GM21360 (cell line): ENCODE measurements at regions not wholly inside any gene's neighbourhood (a gene's known extent, or its start where the extent isn't known, plus 50 kb on each side); places are given as distances from the start of the nearest gene placed in this dataset.

Experiments
- ATAC-seq: cut with Tn5 transposase; IDR thresholded peaks from one replicate; pipeline ENCODE4 v1.9.1; 2021; ENCODE audit warnings: mild to moderate bottlenecking, moderate library complexity; ENCODE audit not compliant: unreplicated experiment

- ATAC-seq = no peak
These were observed 123.9 kb upstream of the LHX1 start for GRCh38 chr17:36813357-36813756.

- no peak for ATAC-seq
These were observed 123.2 kb upstream of the LHX1 start for GRCh38 chr17:36813957-36814563.

GRCh38 chr17:36814958-36815357, 122.3 kb upstream of the LHX1 start:
- ATAC-seq = no peak

DNA sequence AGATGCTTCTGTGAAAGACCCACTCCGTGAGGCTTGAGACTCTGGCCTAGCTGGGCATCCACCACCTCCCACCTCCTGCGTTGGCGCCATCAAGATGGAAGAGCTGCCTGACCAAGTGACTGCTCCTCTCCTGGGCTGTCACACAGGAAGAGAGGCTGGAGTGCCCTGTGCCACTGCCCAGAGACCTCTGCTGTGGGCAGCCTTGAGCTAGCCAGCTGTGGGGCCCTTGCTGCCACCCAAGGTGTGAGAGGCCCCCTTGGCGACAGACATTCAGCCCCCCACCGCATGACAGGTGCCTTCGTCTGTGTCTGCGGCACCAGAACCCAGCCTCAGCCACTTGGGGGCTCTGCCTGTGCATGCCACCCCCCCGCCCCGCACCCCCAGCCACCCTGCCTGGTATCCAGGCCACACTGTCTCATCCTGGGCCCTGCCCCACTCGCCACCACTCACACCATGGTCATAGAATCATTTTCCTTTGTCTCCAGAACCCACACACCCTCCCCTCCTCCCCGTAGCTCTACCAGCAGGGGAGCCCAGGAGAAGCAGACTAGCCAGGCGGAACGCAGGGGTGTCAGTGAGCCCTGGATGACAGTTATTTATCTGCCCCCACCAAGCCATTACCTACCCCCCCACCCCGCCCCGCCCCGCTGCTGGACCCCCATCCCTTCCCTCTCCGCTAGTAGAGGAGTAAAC, 120.9 kb upstream of the LHX1 start:
- no peak for ATAC-seq

DNA sequence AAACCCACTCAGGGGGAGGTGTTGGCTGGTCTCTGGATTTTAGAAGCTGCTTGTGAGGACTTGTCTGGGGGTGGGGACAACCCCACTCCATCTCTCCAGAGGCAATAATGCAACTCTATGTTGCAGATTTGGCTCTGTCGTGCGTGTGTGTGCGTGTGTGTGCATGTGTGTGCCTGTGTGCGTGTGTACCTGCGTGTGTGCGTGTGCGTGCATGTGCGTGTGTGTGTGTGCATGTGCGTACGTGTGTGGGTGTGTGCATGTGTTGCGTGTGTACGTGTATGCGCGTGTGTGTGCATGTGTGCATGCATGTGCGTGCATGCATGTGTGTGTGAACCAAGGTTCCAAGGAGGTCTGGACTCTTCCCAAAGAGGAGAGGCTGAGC, 120.4 kb upstream of the LHX1 start:
- ATAC-seq = no peak

GRCh38 chr17:36817483-36818048, 119.7 kb upstream of the LHX1 start:
- ATAC-seq = no peak

GRCh38 chr17:36818134-36818825, 119.0 kb upstream of the LHX1 start:
- no peak for ATAC-seq

DNA sequence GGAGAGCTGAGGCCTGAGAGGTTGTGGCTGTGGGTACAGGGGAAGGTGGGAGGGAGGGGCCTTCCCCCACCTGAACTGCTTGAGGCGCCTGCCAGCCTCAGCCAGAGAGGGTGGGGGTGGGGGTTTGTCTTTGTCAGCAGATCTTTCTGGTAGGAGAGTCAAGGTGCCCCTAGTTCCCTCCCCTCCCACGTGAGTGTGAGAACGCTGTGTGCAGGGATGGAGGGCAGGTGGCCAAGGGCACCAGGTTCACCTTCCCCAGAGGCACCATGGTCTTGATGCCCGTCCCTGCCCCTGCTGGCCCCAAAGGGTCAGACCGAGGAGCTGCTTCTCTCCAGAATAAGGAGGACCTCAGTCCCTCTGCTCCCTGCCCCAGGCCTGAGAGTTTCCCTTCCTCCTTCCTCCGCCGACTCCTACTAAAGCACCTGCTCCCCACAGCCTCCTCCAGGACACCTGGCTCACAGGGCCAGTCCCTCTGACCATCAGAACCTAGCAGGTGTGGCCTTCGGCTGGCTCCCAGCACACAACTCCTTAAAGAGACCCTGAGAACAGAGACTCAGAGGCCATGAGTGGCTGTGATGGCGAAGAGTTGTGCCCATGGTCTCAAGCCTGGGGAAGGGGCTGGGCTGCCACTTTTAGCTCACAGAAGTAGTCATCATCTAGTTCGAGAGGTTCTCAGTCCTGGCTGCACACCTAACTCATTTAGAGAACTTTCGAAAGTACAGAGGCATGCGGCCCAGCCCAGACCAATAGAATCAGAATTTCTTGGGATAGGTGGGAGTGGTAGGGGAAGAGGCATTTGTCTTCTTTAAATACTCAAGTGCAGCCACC, 113.2 kb upstream of the LHX1 start:
- no peak for ATAC-seq

DNA sequence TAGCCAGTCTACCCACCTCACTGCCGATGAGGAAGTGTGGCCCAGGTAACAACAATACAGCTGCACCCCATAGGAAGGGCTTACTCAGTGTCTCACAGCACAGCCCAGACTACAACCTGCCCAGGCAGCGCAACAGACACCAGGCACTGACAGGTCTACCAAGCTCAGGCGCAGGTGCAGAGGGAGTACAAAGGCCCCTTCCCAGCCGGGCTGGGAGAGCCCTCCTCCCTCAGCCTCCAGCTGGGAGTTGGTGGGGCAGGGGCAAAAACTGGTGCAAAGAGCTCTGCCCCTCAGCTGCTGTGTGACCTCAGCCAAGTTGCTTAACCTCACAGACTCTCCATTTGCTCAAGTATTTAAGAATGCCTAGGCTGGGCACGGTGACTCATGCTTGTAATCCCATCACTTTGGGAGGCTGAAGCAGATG, 112.6 kb upstream of the LHX1 start:
- no peak for ATAC-seq

- ATAC-seq = no peak
These were observed 112.2 kb upstream of the LHX1 start for GRCh38 chr17:36825113-36825512.

GRCh38 chr17:36825521-36825920, 111.8 kb upstream of the LHX1 start:
- ATAC-seq = no peak

GRCh38 chr17:36825951-36826350, 111.3 kb upstream of the LHX1 start:
- no peak for ATAC-seq

DNA sequence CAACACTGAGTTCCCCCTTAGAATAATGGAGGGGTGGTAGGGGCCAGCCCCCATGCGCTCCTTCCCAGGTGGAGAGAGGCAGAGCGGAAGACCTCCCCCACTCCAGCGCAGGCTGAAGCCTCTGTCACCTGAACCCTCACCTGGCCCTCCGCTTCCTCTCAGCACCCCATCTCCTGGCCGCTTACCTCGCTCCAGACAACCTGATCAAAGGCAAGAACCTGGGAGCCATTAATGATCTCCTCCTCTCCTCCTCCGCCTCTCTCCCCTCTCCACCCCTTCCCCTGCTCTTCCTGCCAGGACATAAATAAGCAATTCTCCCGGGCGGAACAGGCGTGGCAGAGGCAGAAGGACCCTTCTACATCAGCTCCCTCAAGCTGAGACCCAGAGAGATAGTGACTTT, 110.2 kb upstream of the LHX1 start:
- ATAC-seq = no peak

- ATAC-seq = no peak
These were observed 107.6 kb upstream of the LHX1 start for GRCh38 chr17:36829676-36830075.

DNA sequence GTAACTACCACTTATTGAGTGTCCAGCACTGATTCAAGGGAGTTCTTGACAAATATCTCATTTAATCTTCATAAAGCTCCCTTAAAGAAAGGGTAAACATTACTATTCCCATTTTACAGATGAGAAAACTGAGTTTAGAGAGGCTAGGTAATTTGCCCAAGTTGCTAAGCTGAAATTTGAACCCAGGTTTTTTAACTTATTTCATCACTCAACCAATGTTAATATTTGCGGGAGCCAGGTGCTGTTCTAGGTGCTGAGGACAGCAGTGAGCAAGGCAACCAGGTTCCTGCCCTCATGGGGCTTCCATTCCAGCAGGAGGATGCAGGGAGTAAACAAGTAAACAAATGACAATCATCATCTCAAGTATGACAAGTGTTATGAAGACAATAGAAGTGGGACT, 104.0 kb upstream of the LHX1 start:
- no peak for ATAC-seq

GRCh38 chr17:36835036-36835435, 102.2 kb upstream of the LHX1 start:
- no peak for ATAC-seq

DNA sequence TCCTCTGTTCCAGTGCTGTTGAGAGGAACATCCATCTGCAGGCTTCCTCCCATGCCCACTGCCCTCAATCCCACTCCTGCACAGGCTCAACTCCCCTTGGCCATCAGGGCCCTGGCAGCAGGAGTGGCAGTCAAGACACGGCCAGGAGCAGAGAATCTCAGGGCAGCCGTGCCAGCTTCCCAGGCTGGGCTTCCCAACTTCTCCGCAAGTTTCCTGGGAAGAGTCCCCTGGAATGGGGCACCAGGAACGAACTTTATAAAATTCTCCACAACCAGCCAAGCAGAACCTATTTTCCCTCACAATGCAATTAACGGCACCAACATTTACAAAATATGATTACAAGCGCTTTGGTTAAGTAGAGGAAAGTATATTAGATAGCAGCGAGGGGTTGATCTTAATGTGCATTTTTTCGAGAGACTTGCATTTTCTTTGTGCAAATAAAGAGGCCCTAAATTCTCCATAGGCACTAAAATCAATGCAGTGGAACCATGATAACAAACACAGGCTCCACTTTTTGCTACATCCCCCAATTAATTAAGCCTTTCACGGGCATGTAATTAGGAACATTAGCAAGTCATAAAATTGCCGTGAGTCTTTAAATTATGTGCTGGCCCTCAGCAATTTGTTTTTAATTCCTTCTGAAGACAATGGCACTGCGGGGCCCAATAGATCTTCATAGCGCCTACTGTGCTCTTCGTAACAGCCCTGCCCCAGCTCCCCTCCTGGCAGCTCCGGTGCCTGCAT, 99.9 kb upstream of the LHX1 start:
- no peak for ATAC-seq

DNA sequence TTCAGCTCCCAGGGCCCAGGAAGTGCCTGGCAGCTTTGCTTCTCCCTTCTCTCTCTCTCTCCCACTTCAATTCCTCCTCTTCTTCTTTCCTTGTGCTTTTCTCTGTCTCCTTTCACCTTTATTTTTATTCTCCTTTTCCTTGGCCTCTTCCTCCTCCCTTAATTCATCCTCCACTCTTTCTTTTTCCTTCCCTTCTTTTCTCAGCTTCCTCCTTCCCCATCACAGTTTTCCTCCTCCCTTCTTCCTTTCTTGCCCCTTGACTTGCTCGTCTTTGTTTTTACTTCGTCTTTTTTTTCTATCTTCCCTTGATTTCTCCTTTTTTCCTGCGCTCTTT, 99.4 kb upstream of the LHX1 start:
- ATAC-seq = no peak

DNA sequence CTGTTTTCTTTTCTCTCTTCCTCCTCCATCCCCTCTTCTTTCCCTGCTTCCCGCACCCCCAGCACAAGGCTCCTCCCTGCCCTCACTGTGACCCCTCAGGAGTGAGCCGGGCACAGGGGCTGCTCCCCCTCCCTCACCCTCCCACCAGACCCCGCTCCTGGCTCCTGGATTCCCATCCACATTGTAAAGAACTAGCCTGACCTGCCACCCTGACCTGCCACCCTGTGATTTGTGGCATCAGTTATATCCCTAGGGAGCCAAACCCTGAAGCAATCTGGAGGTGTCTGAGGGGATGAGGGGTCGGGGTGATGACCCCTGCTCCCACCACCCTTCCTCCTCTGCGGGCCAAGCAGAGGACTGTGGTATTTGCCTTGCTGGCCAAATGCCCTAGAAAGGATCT, 98.0 kb upstream of the LHX1 start:
- no peak for ATAC-seq

GRCh38 chr17:36840796-36841195, 96.5 kb upstream of the LHX1 start:
- no peak for ATAC-seq
